Activated CD4-positive, alpha-beta memory T cell treated with anti-CD3 and anti-CD28 coated beads, Interleukin-2, amount 10 ng/mL, durations not matched to agents 7 days and 5 days (primary cell): ENCODE measurements at regions not wholly inside any gene's neighbourhood (a gene's known extent, or its start where the extent isn't known, plus 50 kb on each side); places are given as distances from the start of the nearest gene placed in this dataset.
"Not testable (repeated sequence)": the region's sequence is repeated elsewhere in the genome, so short reads cannot be mapped to it uniquely, and the experiment has no call there.

Experiments used
- CTCF ChIA-PET: fragments of 350-600 bp; sonication (Branson Sonifier 250); formaldehyde crosslinking; loops from one replicate; lab custom pipeline; 2021; ENCODE audit warnings: antibody characterized with exemption, inconsistent platforms; lab: Charles Lee
- POLR2A ChIA-PET: fragments of 350-600 bp; sonication (Branson Sonifier 250); formaldehyde crosslinking; loops from one replicate; lab custom pipeline; 2021; ENCODE audit warnings: antibody characterized with exemption; lab: Charles Lee
- DNase-seq: peaks from one replicate; pipeline ENCODE4 v3.0.0-alpha.2; 2020
- H3K27ac Mint-ChIP-seq: one replicate; pipeline ENCODE4 v1.8.0; 2021; ENCODE audit warnings: mild to moderate bottlenecking, mixed read lengths
- H3K27me3 Mint-ChIP-seq: one replicate; pipeline ENCODE4 v1.8.0; 2021; ENCODE audit warnings: mixed read lengths
- H3K36me3 Mint-ChIP-seq: one replicate; pipeline ENCODE4 v1.8.0; 2021; ENCODE audit warnings: low read depth, mixed read lengths
- H3K4me1 Mint-ChIP-seq: one replicate; pipeline ENCODE4 v1.8.0; 2021; ENCODE audit warnings: mixed read lengths
- H3K4me3 Mint-ChIP-seq: one replicate; pipeline ENCODE4 v1.8.0; 2021; ENCODE audit warnings: mild to moderate bottlenecking, mixed read lengths
- H3K9me3 Mint-ChIP-seq: one replicate; pipeline ENCODE4 v1.8.0; 2021; ENCODE audit warnings: mixed read lengths

GRCh38 chr6:119445666-119446065 is 96.1 kb upstream of the MAN1A1 start:
- H3K4me1 Mint-ChIP-seq, result peaks cover 39% of the 10 kb centered on the region
- POLR2A ChIA-PET, result interaction anchor here (1.0 kb wide), 1 partner anchor 26 kb away, joined by 3 read pairs; no protein-coding TSS in a partner anchor
- DNase-seq, result no peak
- CTCF ChIA-PET, result no interaction called here
- H3K27ac Mint-ChIP-seq, result no peak overlapping the region
- H3K36me3 Mint-ChIP-seq, result peaks cover 11% of the 10 kb centered on the region
- peaks cover under 1% of the 10 kb centered on the region for H3K27me3 Mint-ChIP-seq
- no peak overlapping the region for H3K4me3 Mint-ChIP-seq
- H3K9me3 Mint-ChIP-seq, result peaks cover 5% of the 10 kb centered on the region

- H3K36me3 Mint-ChIP-seq, result peaks cover 11% of the 10 kb centered on the region
- H3K9me3 Mint-ChIP-seq, result peaks cover 5% of the 10 kb centered on the region
- no peak overlapping the region for H3K27ac Mint-ChIP-seq
- ChIA-PET POLR2A (interaction anchor here (1.0 kb wide), 1 partner anchor 26 kb away, joined by 3 read pairs; no protein-coding TSS in a partner anchor), CTCF (no interaction called here)
- DNase-seq, result no peak
- peaks cover 39% of the 10 kb centered on the region for H3K4me1 Mint-ChIP-seq
- H3K27me3 Mint-ChIP-seq, result no peaks in the 10 kb centered on the region
- no peak overlapping the region for H3K4me3 Mint-ChIP-seq
Measured at GRCh38 chr6:119444642-119445557, 95.3 kb upstream of the MAN1A1 start.

GRCh38 chr6:119443993-119444641 is 94.6 kb upstream of the MAN1A1 start:
- DNase-seq, result no peak
- ChIA-PET POLR2A (no interaction called here), CTCF (no interaction called here)
- Mint-ChIP-seq H3K9me3 (peaks cover 5% of the 10 kb centered on the region), H3K27me3 (no peaks in the 10 kb centered on the region), H3K27ac (peak overlapping the region; percentile 13), H3K36me3 (peaks cover 11% of the 10 kb centered on the region), H3K4me1 (peaks cover 39% of the 10 kb centered on the region), H3K4me3 (no peak overlapping the region)

GRCh38 chr6:119442776-119443184 is 93.2 kb upstream of the MAN1A1 start:
- DNase-seq, result no peak
- ChIA-PET CTCF (no interaction called here), POLR2A (no interaction called here)
- peaks cover 5% of the 10 kb centered on the region for H3K9me3 Mint-ChIP-seq
- no peaks in the 10 kb centered on the region for H3K27me3 Mint-ChIP-seq
- H3K27ac Mint-ChIP-seq, result peak overlapping the region; percentile 28
- no peak overlapping the region for H3K4me3 Mint-ChIP-seq
- H3K4me1 Mint-ChIP-seq, result peaks cover 39% of the 10 kb centered on the region
- H3K36me3 Mint-ChIP-seq, result peaks cover 11% of the 10 kb centered on the region

- no peak overlapping the region for H3K4me3 Mint-ChIP-seq
- DNase-seq, result no peak
- H3K9me3 Mint-ChIP-seq, result peaks cover 5% of the 10 kb centered on the region
- H3K27me3 Mint-ChIP-seq, result no peaks in the 10 kb centered on the region
- no peak overlapping the region for H3K27ac Mint-ChIP-seq
- POLR2A ChIA-PET, result no interaction called here
- H3K4me1 Mint-ChIP-seq, result peaks cover 30% of the 10 kb centered on the region
- CTCF ChIA-PET, result no interaction called here
- H3K36me3 Mint-ChIP-seq, result peaks cover 11% of the 10 kb centered on the region
Measured at GRCh38 chr6:119440953-119441352, 91.4 kb upstream of the MAN1A1 start.

GRCh38 chr6:119436583-119436982 is 87.0 kb upstream of the MAN1A1 start:
- Mint-ChIP-seq H3K4me1 (no peaks in the 10 kb centered on the region), H3K9me3 (no peaks in the 10 kb centered on the region), H3K27me3 (no peaks in the 10 kb centered on the region), H3K27ac (no peak overlapping the region), H3K4me3 (no peak overlapping the region), H3K36me3 (no peaks in the 10 kb centered on the region)
- ChIA-PET POLR2A (no interaction called here), CTCF (no interaction called here)
- DNase-seq, result no peak

GRCh38 chr6:119431799-119432198 is 82.2 kb upstream of the MAN1A1 start:
- DNase-seq, result no peak
- Mint-ChIP-seq H3K27ac (no peak overlapping the region), H3K36me3 (no peaks in the 10 kb centered on the region), H3K27me3 (no peaks in the 10 kb centered on the region), H3K4me1 (no peaks in the 10 kb centered on the region), H3K9me3 (no peaks in the 10 kb centered on the region), H3K4me3 (no peak overlapping the region)
- CTCF ChIA-PET, result no interaction called here
- POLR2A ChIA-PET, result no interaction called here

GRCh38 chr6:119430805-119431204 is 81.2 kb upstream of the MAN1A1 start:
- no peaks in the 10 kb centered on the region for H3K9me3 Mint-ChIP-seq
- CTCF ChIA-PET, result no interaction called here
- DNase-seq, result no peak
- no peaks in the 10 kb centered on the region for H3K27me3 Mint-ChIP-seq
- no peak overlapping the region for H3K4me3 Mint-ChIP-seq
- no peaks in the 10 kb centered on the region for H3K4me1 Mint-ChIP-seq
- POLR2A ChIA-PET, result no interaction called here
- no peaks in the 10 kb centered on the region for H3K36me3 Mint-ChIP-seq
- H3K27ac Mint-ChIP-seq, result no peak overlapping the region

- DNase-seq, result no peak
- POLR2A ChIA-PET, result no interaction called here
- H3K9me3 Mint-ChIP-seq, result no peaks in the 10 kb centered on the region
- no peaks in the 10 kb centered on the region for H3K4me1 Mint-ChIP-seq
- H3K4me3 Mint-ChIP-seq, result no peak overlapping the region
- no peaks in the 10 kb centered on the region for H3K36me3 Mint-ChIP-seq
- CTCF ChIA-PET, result no interaction called here
- H3K27ac Mint-ChIP-seq, result no peak overlapping the region
- H3K27me3 Mint-ChIP-seq, result no peaks in the 10 kb centered on the region
Measured at GRCh38 chr6:119428633-119429032, 79.1 kb upstream of the MAN1A1 start.

- Mint-ChIP-seq H3K36me3 (no peaks in the 10 kb centered on the region), H3K27ac (no peak overlapping the region), H3K4me3 (no peak overlapping the region), H3K9me3 (no peaks in the 10 kb centered on the region), H3K27me3 (no peaks in the 10 kb centered on the region), H3K4me1 (no peaks in the 10 kb centered on the region)
- POLR2A ChIA-PET, result no interaction called here
- no peak for DNase-seq
- CTCF ChIA-PET, result no interaction called here
Measured at GRCh38 chr6:119426619-119427018, 77.1 kb upstream of the MAN1A1 start.

GRCh38 chr6:119423996-119424395 is 74.4 kb upstream of the MAN1A1 start:
- DNase-seq, result no peak
- Mint-ChIP-seq H3K9me3 (peaks cover 3% of the 10 kb centered on the region), H3K27ac (no peak overlapping the region), H3K4me1 (no peaks in the 10 kb centered on the region), H3K36me3 (peaks cover 2% of the 10 kb centered on the region), H3K4me3 (no peak overlapping the region), H3K27me3 (peaks cover 16% of the 10 kb centered on the region)
- CTCF ChIA-PET, result no interaction called here
- POLR2A ChIA-PET, result no interaction called here

GRCh38 chr6:119418084-119418483 is 68.5 kb upstream of the MAN1A1 start:
- Mint-ChIP-seq H3K9me3 (peaks cover 14% of the 10 kb centered on the region), H3K27me3 (peaks cover 29% of the 10 kb centered on the region)
- H3K4me3 Mint-ChIP-seq, CTCF ChIA-PET, POLR2A ChIA-PET, DNase-seq, H3K4me1 Mint-ChIP-seq, H3K27ac Mint-ChIP-seq, H3K36me3 Mint-ChIP-seq: not testable (repeated sequence)

GRCh38 chr6:119407156-119407555 is 57.6 kb upstream of the MAN1A1 start:
- Mint-ChIP-seq H3K4me3 (no peak overlapping the region), H3K36me3 (no peaks in the 10 kb centered on the region), H3K4me1 (no peaks in the 10 kb centered on the region), H3K27ac (no peak overlapping the region), H3K9me3 (no peaks in the 10 kb centered on the region), H3K27me3 (peaks cover 17% of the 10 kb centered on the region)
- ChIA-PET POLR2A (no interaction called here), CTCF (no interaction called here)
- DNase-seq, result no peak
